Right lobe of liver (tissue), 4 donors: ENCODE measurements at regions not wholly inside any gene's neighbourhood (a gene's known extent, or its start where the extent isn't known, plus 50 kb on each side); places are given as distances from the start of the nearest gene placed in this dataset.

Experiments used
- CTCF ChIP-seq, 4 donors: fragments of 200-600 bp in 3 of 4; fragments of 450-650 bp in 1 of 4; IDR thresholded peaks; one replicate each; pipeline versions ENCODE4 v1.5.1 to v1.8.0; 2016 to 2022; ENCODE audit warnings: antibody characterized with exemption in 4 of 4, mild to moderate bottlenecking in 2 of 4
- POLR2A ChIP-seq: fragments of 450-650 bp; IDR thresholded peaks from one replicate; pipeline ENCODE4 v1.6.1; 2017; ENCODE audit warnings: antibody characterized with exemption, mild to moderate bottlenecking
- donor health status: DM: no; HTN: no; CAD: no.
- donor health status: DM: no; HTN: no; CAD: no.
- donor health status: DM: no; HTN: yes; CAD: no.

GRCh38 chr13:67950603-67951002 lies 720.5 kb upstream of the PCDH9 start:
- TF ChIP-seq CTCF (IDR thresholded peaks at IDR 0.05) (no peak), POLR2A (no peak)
